HL-60 (cell line): ENCODE measurements at regions not wholly inside any gene's neighbourhood (a gene's known extent, or its start where the extent isn't known, plus 50 kb on each side); places are given as distances from the start of the nearest gene placed in this dataset.

ENCODE experiments used
- CTCF ChIP-seq: IDR thresholded peaks from one replicate; pipeline ENCODE4 v1.5.1; 2011; ENCODE audit warnings: low read length, control low read depth, inconsistent platforms; ENCODE audit not compliant: insufficient read depth
- GABPA ChIP-seq: IDR thresholded peaks from 2 replicates; pipeline ENCODE4 v1.6.1; 2012; ENCODE audit warnings: low read depth

- TF ChIP-seq CTCF (peak; percentile 12), GABPA (no peak)
Measured at GRCh38 chr1:102434421-102434820, 437.7 kb upstream of the OLFM3 start.
